ENCODE measurements at regions not wholly inside any gene's neighbourhood (a gene's known extent, or its start where the extent isn't known, plus 50 kb on each side); places are given as distances from the start of the nearest gene placed in this dataset.
"Not testable (repeated sequence)": the region's sequence is repeated elsewhere in the genome, so short reads cannot be mapped to it uniquely, and the experiment has no call there.

- H3K27me3 ChIP-seq (ENCODE audit: control insufficient read depth, insufficient read depth, low read length) = no peaks in the 10 kb centered on the region
- H3K4me1 ChIP-seq (ENCODE audit: control insufficient read depth, insufficient read depth, low read length) = no peaks in the 10 kb centered on the region
- no peak for TF ChIP-seq TCF7L2 (IDR thresholded peaks at IDR 0.05; ENCODE audit: low read depth, low read length)
- no peak for TF ChIP-seq POLR2AphosphoS5 (IDR thresholded peaks at IDR 0.05; ENCODE audit: low read depth, low read length)
- no peak for TF ChIP-seq SIN3A (IDR thresholded peaks at IDR 0.05; ENCODE audit: borderline replicate concordance, insufficient read depth, low read depth, low read length)
- TF ChIP-seq REST (IDR thresholded peaks at IDR 0.05; ENCODE audit: insufficient read depth in 1 of 2, low read depth in 2 of 2, low read length in 1 of 2) = no peak
- TF ChIP-seq CTCF (IDR thresholded peaks at IDR 0.05) = no peak
- ChIA-PET POLR2A (no interaction called here), CTCF (no interaction called here)
- DNase-seq (ENCODE audit: low read depth, low spot score) (no peak), ATAC-seq (no peak)
- no TSS peak for BruUV-seq (replicated peaks)
- no peak overlapping the region for H3K4me3 ChIP-seq (ENCODE audit: low read depth in 2 of 2, low read length in 2 of 2)
- no peaks in the 10 kb centered on the region for H3K9me3 ChIP-seq (ENCODE audit: control insufficient read depth, insufficient read depth, low read depth, low read length)
- in situ Hi-C loops (cut with HindIII; ENCODE audit: low pct_unique_long_range_greater_than_20kb, low sequenced_read_pairs) = no loop called here
- H3K27ac ChIP-seq (ENCODE audit: low read length) = no peak overlapping the region
- intact Hi-C loops (cut with micrococcal nuclease; ENCODE audit: unreplicated experiment) = no loop called here
- no peaks in the 10 kb centered on the region for H3K36me3 ChIP-seq (ENCODE audit: control insufficient read depth, insufficient read depth, low read length)
Observed at GRCh38 chr11:81960443-81960842, 773.2 kb downstream of the FAM181B start.

- H3K27ac ChIP-seq (ENCODE audit: low read length) = no peak overlapping the region
- no peaks in the 10 kb centered on the region for H3K9me3 ChIP-seq (ENCODE audit: control insufficient read depth, insufficient read depth, low read depth, low read length)
- ATAC-seq (no peak), DNase-seq (ENCODE audit: low read depth, low spot score) (no peak)
- ChIA-PET CTCF (no interaction called here), POLR2A (interaction anchor here (0.6 kb wide), 1 partner anchor 201 kb away, joined by 3 read pairs; no protein-coding TSS in a partner anchor)
- intact Hi-C loops (cut with micrococcal nuclease; ENCODE audit: unreplicated experiment) (no loop called here), in situ Hi-C loops (cut with HindIII; ENCODE audit: low pct_unique_long_range_greater_than_20kb, low sequenced_read_pairs) (no loop called here)
- H3K27me3 ChIP-seq (ENCODE audit: control insufficient read depth, insufficient read depth, low read length) = no peaks in the 10 kb centered on the region
- no peaks in the 10 kb centered on the region for H3K36me3 ChIP-seq (ENCODE audit: control insufficient read depth, insufficient read depth, low read length)
- H3K4me3 ChIP-seq (ENCODE audit: low read depth in 2 of 2, low read length in 2 of 2) = no peak overlapping the region
- H3K4me1 ChIP-seq (ENCODE audit: control insufficient read depth, insufficient read depth, low read length) = no peaks in the 10 kb centered on the region
- BruUV-seq (replicated peaks) = no TSS peak
- TF ChIP-seq TCF7L2 (IDR thresholded peaks at IDR 0.05; ENCODE audit: low read depth, low read length) (no peak), POLR2AphosphoS5 (IDR thresholded peaks at IDR 0.05; ENCODE audit: low read depth, low read length) (no peak), REST (IDR thresholded peaks at IDR 0.05; ENCODE audit: insufficient read depth in 1 of 2, low read depth in 2 of 2, low read length in 1 of 2) (no peak), CTCF (IDR thresholded peaks at IDR 0.05) (no peak), SIN3A (IDR thresholded peaks at IDR 0.05; ENCODE audit: borderline replicate concordance, insufficient read depth, low read depth, low read length) (no peak)
Observed at GRCh38 chr11:81959341-81959740, 774.3 kb downstream of the FAM181B start.

- CTCF ChIA-PET; H3K36me3 ChIP-seq (ENCODE audit: control insufficient read depth, insufficient read depth, low read length): not testable (repeated sequence)
Observed at GRCh38 chr11:81954301-81954700, 779.4 kb downstream of the FAM181B start.

More at GRCh38 chr11:81954301-81954700, 779.4 kb downstream of the FAM181B start:
- intact Hi-C loops (cut with micrococcal nuclease; ENCODE audit: unreplicated experiment); H3K9me3 ChIP-seq (ENCODE audit: control insufficient read depth, insufficient read depth, low read depth, low read length); DNase-seq (ENCODE audit: low read depth, low spot score); ATAC-seq; in situ Hi-C loops (cut with HindIII; ENCODE audit: low pct_unique_long_range_greater_than_20kb, low sequenced_read_pairs); H3K4me1 ChIP-seq (ENCODE audit: control insufficient read depth, insufficient read depth, low read length); H3K27me3 ChIP-seq (ENCODE audit: control insufficient read depth, insufficient read depth, low read length); H3K4me3 ChIP-seq (ENCODE audit: low read depth in 2 of 2, low read length in 2 of 2); H3K27ac ChIP-seq (ENCODE audit: low read length); POLR2A ChIA-PET; BruUV-seq (replicated peaks): not testable (repeated sequence)

Measured in Panc1 (cell line).